K562 (cell line): ENCODE measurements at regions not wholly inside any gene's neighbourhood (a gene's known extent, or its start where the extent isn't known, plus 50 kb on each side); places are given as distances from the start of the nearest gene placed in this dataset.

ENCODE experiments used
- ATAC-seq: fragments of 200-7000 bp; cut with Tn5 transposase; 3 replicates; pipeline ENCODE4 v1.9.1; 2020; ENCODE audit warnings: moderate library complexity
- BruUV-seq: library from RNA; stranded (reverse); fragments of 400-500 nt; replicated peaks from 2 replicates; lab custom pipeline; 2021; lab: Mats Ljungman, UMichigan
- CTCF ChIA-PET: fragments of 300-600 bp; formaldehyde crosslinking; extraction: SDS; loops from one replicate; lab custom pipeline; 2021; ENCODE audit warnings: low intra/inter-chr PET ratio; lab: Yijun Ruan, JAX
- POLR2A ChIA-PET: fragments of 300-600, 350-650 bp; sonication (Branson Sonifier 250); formaldehyde crosslinking; extraction: SDS; loops from one replicate; lab custom pipeline; 2021; ENCODE audit warnings: antibody characterized with exemption, inconsistent platforms; lab: Yijun Ruan, JAX
- DNase-seq, 4 experiments: peaks; one replicate each; pipeline versions ENCODE4 v3.0.0 to v3.0.0-alpha.2; 2011 to 2018; ENCODE audit warnings: low spot score in 3 of 4, mixed read lengths in 3 of 4; ENCODE audit errors: extremely low read depth in 1 of 4
- FAIRE-seq: peaks from 2 replicates; lab custom pipeline; 2011; peaks lifted over from hg19 to GRCh38; lab: Jason Lieb, UNC
- H2AFZ ChIP-seq: 2 replicates; pipeline ENCODE4 v1.6.0; 2011; ENCODE audit warnings: low read depth, low read length, control low read depth, inconsistent platforms
- H3K27ac ChIP-seq: fragments of 200-600 bp; 3 replicates; pipeline ENCODE4 v1.8.0; 2011; ENCODE audit warnings: low read depth, mild to moderate bottlenecking, control low read depth, inconsistent platforms, low read length, moderate library complexity, mixed read lengths; ENCODE audit errors: extremely low read depth
- H3K27me3 ChIP-seq, 2 experiments: fragments of 300-600 bp in 1 of 2; 2 replicates in 1 of 2; 3 replicates in 1 of 2; pipeline versions ENCODE4 v1.6.0 to v1.8.0; 2011; ENCODE audit warnings: inconsistent platforms in 2 of 2, low read length in 2 of 2, mild to moderate bottlenecking in 1 of 2, mixed read lengths in 1 of 2, moderate library complexity in 1 of 2; ENCODE audit not compliant: control insufficient read depth in 2 of 2, insufficient read depth in 2 of 2
- H3K36me3 ChIP-seq: fragments of 300-600 bp; 3 replicates; pipeline ENCODE4 v1.8.0; 2011; ENCODE audit warnings: mild to moderate bottlenecking, low read length, inconsistent platforms; ENCODE audit not compliant: control insufficient read depth, insufficient read depth
- H3K4me1 ChIP-seq, 2 experiments: fragments of 200-600 bp in 1 of 2; replicated peaks in 1 of 2; 2 replicates in 1 of 2; 3 replicates in 1 of 2; pipeline versions ENCODE4 v1.5.1 to v1.8.0; 2011; ENCODE audit warnings: inconsistent platforms in 2 of 2, low read length in 2 of 2, mild to moderate bottlenecking in 1 of 2, mixed read lengths in 1 of 2, moderate library complexity in 1 of 2; ENCODE audit not compliant: control insufficient read depth in 2 of 2, insufficient read depth in 2 of 2
- H3K4me2 ChIP-seq: 2 replicates; pipeline ENCODE4 v1.6.1; 2011; ENCODE audit warnings: low read length, control low read depth, inconsistent platforms, mixed read lengths; ENCODE audit not compliant: insufficient read depth
- H3K4me3 ChIP-seq: fragments of 200-600 bp; sonication (generic), shearing (Covaris generic); 2 replicates; pipeline ENCODE4 v1.5.1; 2016; ENCODE audit warnings: control low read depth, inconsistent platforms
- H3K79me2 ChIP-seq: fragments of 200-600 bp; 3 replicates; pipeline ENCODE4 v1.8.0; 2011; ENCODE audit warnings: low read length, inconsistent platforms; ENCODE audit not compliant: control insufficient read depth, insufficient read depth
- H3K9ac ChIP-seq, 2 experiments: 2 replicates each; pipeline versions ENCODE4 v1.6.0 to v1.6.1; 2011; ENCODE audit warnings: low read depth in 2 of 2, low read length in 2 of 2, control low read depth in 1 of 2, inconsistent platforms in 1 of 2, mild to moderate bottlenecking in 1 of 2, mixed read lengths in 1 of 2; ENCODE audit not compliant: insufficient read depth in 1 of 2
- H3K9me1 ChIP-seq: one replicate; pipeline ENCODE4 v1.6.0; 2011; ENCODE audit warnings: inconsistent platforms, mild to moderate bottlenecking, low read length, moderate library complexity; ENCODE audit not compliant: control insufficient read depth, insufficient read depth
- H3K9me3 ChIP-seq: replicated peaks from 2 replicates; pipeline ENCODE4 v1.5.1; 2011; ENCODE audit warnings: low read depth, low read length, inconsistent platforms; ENCODE audit not compliant: control insufficient read depth, insufficient read depth
- H4K20me1 ChIP-seq: replicated peaks from 2 replicates; pipeline ENCODE4 v1.6.1; 2011; ENCODE audit warnings: low read length, inconsistent platforms, mixed read lengths; ENCODE audit not compliant: control insufficient read depth, insufficient read depth
- BHLHE40 ChIP-seq: IDR thresholded peaks from 2 replicates; pipeline ENCODE4 v1.6.1; 2011; ENCODE audit warnings: low read length, improper control_type of control experiment
- MEF2D ChIP-seq: conservative IDR thresholded peaks from 2 replicates; pipeline ENCODE4 v1.6.1; 2016; ENCODE audit warnings: low read depth, missing genetic modification characterization, missing compliant biosample characterization
- MEIS2 ChIP-seq: fragments of 450-650 bp; IDR thresholded peaks from 2 replicates; pipeline ENCODE4 v1.6.1; 2014; ENCODE audit warnings: mild to moderate bottlenecking; ENCODE audit not compliant: partially characterized antibody
- SPI1 ChIP-seq: IDR thresholded peaks from 2 replicates; pipeline ENCODE4 v1.6.1; 2011; ENCODE audit warnings: low read depth, low read length, control low read depth, borderline replicate concordance
- WGBS: fragments of 100-300 bp; shearing (Covaris generic); methylation state at CpG from one replicate; pipeline ENCODE4 v1.1.6; 2016; ENCODE audit warnings: low coverage, mixed read lengths; ENCODE audit not compliant: insufficient coverage; ENCODE audit errors: missing lambda C conversion rate; 5-methylcytosine and 5-hydroxymethylcytosine counted together
- in situ Hi-C: fragments of 300-500 bp; cut with MboI; formaldehyde crosslinking; loops from 4 replicates; pipeline ENCODE4 v1.15.0; 2018; ENCODE audit warnings: inconsistent platforms, mixed read lengths
- intact Hi-C: fragments of 100-400 bp; cut with micrococcal nuclease; formaldehyde crosslinking; loops from 2 replicates; pipeline ENCODE4 v1.14.2; 2022
- TF ChIP-seq, protein P1 (sequence below), 2 experiments: IDR thresholded peaks in 1 of 2; conservative IDR thresholded peaks in 1 of 2; 2 replicates each; pipeline ENCODE4 v1.6.1; 2016; ENCODE audit warnings: low read depth in 2 of 2, mild to moderate bottlenecking in 1 of 2, missing compliant biosample characterization in 1 of 2, missing genetic modification characterization in 1 of 2, moderate library complexity in 1 of 2
- TF ChIP-seq, protein P2 (sequence below): sonication (generic); IDR thresholded peaks from 2 replicates; pipeline ENCODE4 v1.6.1; 2016
- TF ChIP-seq, protein P3 (sequence below), 2 experiments: fragments of 450-650 bp in 1 of 2; IDR thresholded peaks; 2 replicates each; pipeline ENCODE4 v1.6.1; 2011 to 2017; ENCODE audit warnings: low read depth in 2 of 2, antibody characterized with exemption in 1 of 2, borderline replicate concordance in 1 of 2, low read length in 1 of 2, mild to moderate bottlenecking in 1 of 2, mixed read lengths in 1 of 2; ENCODE audit not compliant: control insufficient read depth in 1 of 2

DNA sequence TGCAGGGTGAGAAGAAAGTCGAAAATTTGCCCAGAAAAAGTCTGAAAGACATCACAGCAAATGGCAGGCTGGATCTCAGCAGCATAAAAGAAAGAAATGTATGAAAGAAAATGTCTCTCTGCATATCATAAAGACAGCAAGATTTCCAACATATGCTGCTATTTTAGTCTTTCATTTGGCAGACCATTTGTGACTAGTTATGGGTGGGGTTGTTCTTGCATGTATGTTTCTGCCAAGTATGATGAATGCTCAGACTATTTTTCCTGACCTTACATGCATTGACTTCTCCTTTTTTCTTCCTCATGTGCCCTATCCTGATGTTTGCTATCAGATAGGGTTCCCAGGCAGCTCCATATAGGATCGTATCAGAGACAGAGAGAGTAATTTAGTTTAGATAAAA lies 58.5 kb upstream of the PARD3B start:
- no TSS peak for BruUV-seq
- in situ Hi-C loops: no loop called here
- Histone ChIP-seq H3K9me3 (no peaks in the 10 kb centered on the region), H3K27me3 (no peaks in the 10 kb centered on the region), H3K36me3 (no peaks in the 10 kb centered on the region), H3K4me3 (no peak overlapping the region), H4K20me1 (no peaks in the 10 kb centered on the region), H3K9me1 (no peaks in the 10 kb centered on the region), H2AFZ (no peak overlapping the region), H3K4me1 (peaks cover 0 to 5% of the 10 kb centered on the region in 2 experiments; a peak in 1 of 5 replicates), H3K9ac (no peak overlapping the region), H3K79me2 (no peaks in the 10 kb centered on the region), H3K4me2 (no peak overlapping the region), H3K27ac (no peak overlapping the region)
- FAIRE-seq (no peak), ATAC-seq (no peak), DNase-seq (no peak)
- TF ChIP-seq SPI1 (peak; percentile 18; the same call in 1 of the 2 replicates), MEIS2 (peak; percentile 47), MEF2D (tag) (no peak), BHLHE40 (peak; percentile 5; the same call in 1 of the 2 replicates)
- TF ChIP-seq, protein P1, sequence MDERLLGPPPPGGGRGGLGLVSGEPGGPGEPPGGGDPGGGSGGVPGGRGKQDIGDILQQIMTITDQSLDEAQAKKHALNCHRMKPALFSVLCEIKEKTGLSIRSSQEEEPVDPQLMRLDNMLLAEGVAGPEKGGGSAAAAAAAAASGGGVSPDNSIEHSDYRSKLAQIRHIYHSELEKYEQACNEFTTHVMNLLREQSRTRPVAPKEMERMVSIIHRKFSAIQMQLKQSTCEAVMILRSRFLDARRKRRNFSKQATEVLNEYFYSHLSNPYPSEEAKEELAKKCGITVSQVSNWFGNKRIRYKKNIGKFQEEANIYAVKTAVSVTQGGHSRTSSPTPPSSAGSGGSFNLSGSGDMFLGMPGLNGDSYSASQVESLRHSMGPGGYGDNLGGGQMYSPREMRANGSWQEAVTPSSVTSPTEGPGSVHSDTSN (CRISPR knock-in tag; IDR thresholded peaks at IDR 0.05; ENCODE audit: low read depth): no peak
- TF ChIP-seq, protein P1 (tag; conservative IDR thresholded peaks at IDR 0.05; ENCODE audit: low read depth): peak; percentile 53
- TF ChIP-seq, protein P2, sequence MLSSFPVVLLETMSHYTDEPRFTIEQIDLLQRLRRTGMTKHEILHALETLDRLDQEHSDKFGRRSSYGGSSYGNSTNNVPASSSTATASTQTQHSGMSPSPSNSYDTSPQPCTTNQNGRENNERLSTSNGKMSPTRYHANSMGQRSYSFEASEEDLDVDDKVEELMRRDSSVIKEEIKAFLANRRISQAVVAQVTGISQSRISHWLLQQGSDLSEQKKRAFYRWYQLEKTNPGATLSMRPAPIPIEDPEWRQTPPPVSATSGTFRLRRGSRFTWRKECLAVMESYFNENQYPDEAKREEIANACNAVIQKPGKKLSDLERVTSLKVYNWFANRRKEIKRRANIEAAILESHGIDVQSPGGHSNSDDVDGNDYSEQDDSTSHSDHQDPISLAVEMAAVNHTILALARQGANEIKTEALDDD: 0 out of 2 replicates have a peak, but pooled peaks have one; percentile 35
- TF ChIP-seq, protein P3, sequence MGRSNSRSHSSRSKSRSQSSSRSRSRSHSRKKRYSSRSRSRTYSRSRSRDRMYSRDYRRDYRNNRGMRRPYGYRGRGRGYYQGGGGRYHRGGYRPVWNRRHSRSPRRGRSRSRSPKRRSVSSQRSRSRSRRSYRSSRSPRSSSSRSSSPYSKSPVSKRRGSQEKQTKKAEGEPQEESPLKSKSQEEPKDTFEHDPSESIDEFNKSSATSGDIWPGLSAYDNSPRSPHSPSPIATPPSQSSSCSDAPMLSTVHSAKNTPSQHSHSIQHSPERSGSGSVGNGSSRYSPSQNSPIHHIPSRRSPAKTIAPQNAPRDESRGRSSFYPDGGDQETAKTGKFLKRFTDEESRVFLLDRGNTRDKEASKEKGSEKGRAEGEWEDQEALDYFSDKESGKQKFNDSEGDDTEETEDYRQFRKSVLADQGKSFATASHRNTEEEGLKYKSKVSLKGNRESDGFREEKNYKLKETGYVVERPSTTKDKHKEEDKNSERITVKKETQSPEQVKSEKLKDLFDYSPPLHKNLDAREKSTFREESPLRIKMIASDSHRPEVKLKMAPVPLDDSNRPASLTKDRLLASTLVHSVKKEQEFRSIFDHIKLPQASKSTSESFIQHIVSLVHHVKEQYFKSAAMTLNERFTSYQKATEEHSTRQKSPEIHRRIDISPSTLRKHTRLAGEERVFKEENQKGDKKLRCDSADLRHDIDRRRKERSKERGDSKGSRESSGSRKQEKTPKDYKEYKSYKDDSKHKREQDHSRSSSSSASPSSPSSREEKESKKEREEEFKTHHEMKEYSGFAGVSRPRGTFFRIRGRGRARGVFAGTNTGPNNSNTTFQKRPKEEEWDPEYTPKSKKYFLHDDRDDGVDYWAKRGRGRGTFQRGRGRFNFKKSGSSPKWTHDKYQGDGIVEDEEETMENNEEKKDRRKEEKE (IDR thresholded peaks at IDR 0.05; ENCODE audit: borderline replicate concordance in 1 of 2, control insufficient read depth in 1 of 2, low read depth in 2 of 2, low read length in 1 of 2): no peak
- intact Hi-C loops: no loop called here
- ChIA-PET POLR2A (no interaction called here), CTCF (no interaction called here)
- 0% methylated on average over 2 of the region's 2 CpGs for WGBS
